ENCODE measurements at regions not wholly inside any gene's neighbourhood (a gene's known extent, or its start where the extent isn't known, plus 50 kb on each side); places are given as distances from the start of the nearest gene placed in this dataset.

- TF ChIP-seq CTCF (IDR thresholded peaks at IDR 0.05) (no peak), POLR2A (IDR thresholded peaks at IDR 0.05) (no peak)
Measured at GRCh38 chr11:101199416-101199815, 69.8 kb upstream of the PGR start.

Measured in adrenal gland (tissue), 5 donors.